ENCODE measurements at regions not wholly inside any gene's neighbourhood (a gene's known extent, or its start where the extent isn't known, plus 50 kb on each side); places are given as distances from the start of the nearest gene placed in this dataset.

- Histone ChIP-seq H3K4me1 (ENCODE audit: control insufficient read depth in 1 of 2, insufficient read depth in 1 of 2, low read depth in 1 of 2, low read length in 1 of 2) (no peaks in the 10 kb centered on the region), H3K36me3 (no peaks in the 10 kb centered on the region), H3K27ac (no peak overlapping the region), H3K9me3 (no peaks in the 10 kb centered on the region), H3K4me3 (ENCODE audit: low read depth in 1 of 2, low read length in 1 of 2) (no peak overlapping the region), H3K27me3 (peaks cover under 1% of the 10 kb centered on the region)
- TF ChIP-seq CTCF (IDR thresholded peaks at IDR 0.05): no peak
These were observed 155.9 kb downstream of the ZNF281 start for GRCh38 chr1:200253774-200254495.

- H3K4me1 ChIP-seq (ENCODE audit: control insufficient read depth in 1 of 2, insufficient read depth in 1 of 2, low read depth in 1 of 2, low read length in 1 of 2): no peaks in the 10 kb centered on the region
- H3K4me3 ChIP-seq (ENCODE audit: low read depth in 1 of 2, low read length in 1 of 2): no peak overlapping the region
- H3K27ac ChIP-seq: no peak overlapping the region
- no peaks in the 10 kb centered on the region for H3K36me3 ChIP-seq
- H3K9me3 ChIP-seq: no peaks in the 10 kb centered on the region
- peaks cover 14% of the 10 kb centered on the region for H3K27me3 ChIP-seq
- TF ChIP-seq CTCF (IDR thresholded peaks at IDR 0.05): no peak
These were observed 157.3 kb downstream of the ZNF281 start for GRCh38 chr1:200252531-200252930.

- Histone ChIP-seq H3K9me3 (no peaks in the 10 kb centered on the region), H3K27me3 (peaks cover 32% of the 10 kb centered on the region), H3K27ac (no peak overlapping the region), H3K4me1 (ENCODE audit: control insufficient read depth in 1 of 2, insufficient read depth in 1 of 2, low read depth in 1 of 2, low read length in 1 of 2) (no peaks in the 10 kb centered on the region), H3K4me3 (ENCODE audit: low read depth in 1 of 2, low read length in 1 of 2) (no peak overlapping the region), H3K36me3 (no peaks in the 10 kb centered on the region)
- no peak for TF ChIP-seq CTCF (IDR thresholded peaks at IDR 0.05)
These were observed 159.4 kb downstream of the ZNF281 start for GRCh38 chr1:200250469-200250868.

GRCh38 chr1:200248541-200248940, 161.3 kb downstream of the ZNF281 start:
- Histone ChIP-seq H3K4me3 (ENCODE audit: low read depth in 1 of 2, low read length in 1 of 2) (no peak overlapping the region), H3K4me1 (ENCODE audit: control insufficient read depth in 1 of 2, insufficient read depth in 1 of 2, low read depth in 1 of 2, low read length in 1 of 2) (no peaks in the 10 kb centered on the region), H3K27ac (no peak overlapping the region), H3K9me3 (no peaks in the 10 kb centered on the region), H3K36me3 (no peaks in the 10 kb centered on the region), H3K27me3 (peaks cover 32% of the 10 kb centered on the region)
- no peak for TF ChIP-seq CTCF (IDR thresholded peaks at IDR 0.05)

GRCh38 chr1:200247518-200247917, 162.3 kb downstream of the ZNF281 start:
- H3K36me3 ChIP-seq: no peaks in the 10 kb centered on the region
- TF ChIP-seq CTCF (IDR thresholded peaks at IDR 0.05): no peak
- peaks cover under 1 to 1% of the 10 kb centered on the region in 2 experiments for H3K4me1 ChIP-seq (ENCODE audit: control insufficient read depth in 1 of 2, insufficient read depth in 1 of 2, low read depth in 1 of 2, low read length in 1 of 2)
- no peaks in the 10 kb centered on the region for H3K9me3 ChIP-seq
- no peak overlapping the region for H3K27ac ChIP-seq
- H3K27me3 ChIP-seq: peaks cover 41% of the 10 kb centered on the region
- H3K4me3 ChIP-seq (ENCODE audit: low read depth in 1 of 2, low read length in 1 of 2): no peak overlapping the region
